DND-41 (cell line): ENCODE measurements at regions not wholly inside any gene's neighbourhood (a gene's known extent, or its start where the extent isn't known, plus 50 kb on each side); places are given as distances from the start of the nearest gene placed in this dataset.

Source experiments
- ATAC-seq: fragments of 200-7000 bp; cut with Tn5 transposase; 3 replicates; pipeline ENCODE4 v1.9.1; 2021; ENCODE audit warnings: low read depth; ENCODE audit not compliant: insufficient read depth
- DNase-seq: peaks from one replicate; pipeline ENCODE4 v3.0.0-alpha.2; 2020
- H2AFZ ChIP-seq: 2 replicates; pipeline ENCODE4 v1.6.0; 2012; ENCODE audit warnings: low read depth, low read length
- H3K27ac ChIP-seq: 2 replicates; pipeline ENCODE4 v1.5.1; 2012; ENCODE audit warnings: low read length, inconsistent platforms
- H3K27me3 ChIP-seq: fragments of 200-600 bp; sonication (generic); 2 replicates; pipeline ENCODE4 v1.6.0; 2012; ENCODE audit warnings: low read length, mild to moderate bottlenecking, inconsistent platforms; ENCODE audit not compliant: insufficient read depth, poor library complexity
- H3K36me3 ChIP-seq: 2 replicates; pipeline ENCODE4 v1.5.1; 2012; ENCODE audit warnings: low read length, inconsistent platforms; ENCODE audit not compliant: insufficient read depth
- H3K4me1 ChIP-seq: 2 replicates; pipeline ENCODE4 v1.5.1; 2012; ENCODE audit warnings: mild to moderate bottlenecking, low read length; ENCODE audit not compliant: insufficient read depth
- H3K4me2 ChIP-seq: 2 replicates; pipeline ENCODE4 v1.6.0; 2012; ENCODE audit warnings: mild to moderate bottlenecking, moderate library complexity, low read length, inconsistent platforms; ENCODE audit not compliant: insufficient read depth
- H3K4me3 ChIP-seq, 2 experiments: fragments of 200-600 bp in 1 of 2; shearing (Covaris generic) in 1 of 2; 2 replicates each; pipeline ENCODE4 v1.5.1; 2012 to 2016; ENCODE audit warnings: inconsistent platforms in 2 of 2, low read length in 2 of 2, mild to moderate bottlenecking in 2 of 2, low read depth in 1 of 2, moderate library complexity in 1 of 2
- H3K79me2 ChIP-seq: 2 replicates; pipeline ENCODE4 v1.6.0; 2012; ENCODE audit warnings: low read length, inconsistent platforms; ENCODE audit not compliant: insufficient read depth
- H3K9ac ChIP-seq: 2 replicates; pipeline ENCODE4 v1.6.0; 2012; ENCODE audit warnings: low read depth, mild to moderate bottlenecking, inconsistent platforms, low read length, moderate library complexity
- H3K9me3 ChIP-seq: 2 replicates; pipeline ENCODE4 v1.5.1; 2012; ENCODE audit warnings: low read length, moderate library complexity, mild to moderate bottlenecking, inconsistent platforms; ENCODE audit not compliant: insufficient read depth, severe bottlenecking
- H4K20me1 ChIP-seq: 2 replicates; pipeline ENCODE4 v1.6.0; 2012; ENCODE audit warnings: low read length; ENCODE audit not compliant: insufficient read depth
- EZH2 ChIP-seq: IDR thresholded peaks from 3 replicates; pipeline ENCODE4 v1.6.1; 2012; ENCODE audit warnings: borderline replicate concordance, low read depth, mild to moderate bottlenecking, moderate library complexity, low read length, inconsistent platforms; ENCODE audit not compliant: severe bottlenecking
- TF ChIP-seq, protein P1 (sequence below): IDR thresholded peaks from 2 replicates; pipeline ENCODE4 v1.5.1; 2012; ENCODE audit warnings: borderline replicate concordance, low read length, moderate library complexity, mild to moderate bottlenecking; ENCODE audit not compliant: poor library complexity, severe bottlenecking; ENCODE audit errors: extremely low read depth

- H3K27me3 ChIP-seq = no peaks in the 10 kb centered on the region
- H3K4me2 ChIP-seq = no peak overlapping the region
- no peaks in the 10 kb centered on the region for H3K36me3 ChIP-seq
- no peak overlapping the region for H3K9ac ChIP-seq
- no peaks in the 10 kb centered on the region for H3K9me3 ChIP-seq
- H2AFZ ChIP-seq = no peak overlapping the region
- no peak overlapping the region for H3K4me3 ChIP-seq
- no peaks in the 10 kb centered on the region for H3K4me1 ChIP-seq
- DNase-seq (no peak), ATAC-seq (no peak)
- H4K20me1 ChIP-seq = no peaks in the 10 kb centered on the region
- no peak overlapping the region for H3K27ac ChIP-seq
- no peaks in the 10 kb centered on the region for H3K79me2 ChIP-seq
- TF ChIP-seq, protein P1, sequence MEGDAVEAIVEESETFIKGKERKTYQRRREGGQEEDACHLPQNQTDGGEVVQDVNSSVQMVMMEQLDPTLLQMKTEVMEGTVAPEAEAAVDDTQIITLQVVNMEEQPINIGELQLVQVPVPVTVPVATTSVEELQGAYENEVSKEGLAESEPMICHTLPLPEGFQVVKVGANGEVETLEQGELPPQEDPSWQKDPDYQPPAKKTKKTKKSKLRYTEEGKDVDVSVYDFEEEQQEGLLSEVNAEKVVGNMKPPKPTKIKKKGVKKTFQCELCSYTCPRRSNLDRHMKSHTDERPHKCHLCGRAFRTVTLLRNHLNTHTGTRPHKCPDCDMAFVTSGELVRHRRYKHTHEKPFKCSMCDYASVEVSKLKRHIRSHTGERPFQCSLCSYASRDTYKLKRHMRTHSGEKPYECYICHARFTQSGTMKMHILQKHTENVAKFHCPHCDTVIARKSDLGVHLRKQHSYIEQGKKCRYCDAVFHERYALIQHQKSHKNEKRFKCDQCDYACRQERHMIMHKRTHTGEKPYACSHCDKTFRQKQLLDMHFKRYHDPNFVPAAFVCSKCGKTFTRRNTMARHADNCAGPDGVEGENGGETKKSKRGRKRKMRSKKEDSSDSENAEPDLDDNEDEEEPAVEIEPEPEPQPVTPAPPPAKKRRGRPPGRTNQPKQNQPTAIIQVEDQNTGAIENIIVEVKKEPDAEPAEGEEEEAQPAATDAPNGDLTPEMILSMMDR = no peak
- no peak for TF ChIP-seq EZH2
Observed at GRCh38 chr16:61596655-61597054, 439.6 kb downstream of the CDH8 start.

GRCh38 chr16:61595605-61596004 is 440.6 kb downstream of the CDH8 start:
- ATAC-seq (no peak), DNase-seq (no peak)
- Histone ChIP-seq H3K4me3 (no peak overlapping the region), H3K9me3 (no peaks in the 10 kb centered on the region), H3K27me3 (no peaks in the 10 kb centered on the region), H2AFZ (no peak overlapping the region), H4K20me1 (no peaks in the 10 kb centered on the region), H3K36me3 (no peaks in the 10 kb centered on the region), H3K9ac (no peak overlapping the region), H3K4me1 (no peaks in the 10 kb centered on the region), H3K27ac (no peak overlapping the region), H3K79me2 (no peaks in the 10 kb centered on the region), H3K4me2 (no peak overlapping the region)
- TF ChIP-seq EZH2 = no peak
- TF ChIP-seq, protein P1 = no peak

- ATAC-seq (no peak), DNase-seq (no peak)
- Histone ChIP-seq H3K4me2 (no peak overlapping the region), H3K27me3 (no peaks in the 10 kb centered on the region), H4K20me1 (no peaks in the 10 kb centered on the region), H2AFZ (no peak overlapping the region), H3K4me3 (no peak overlapping the region), H3K79me2 (no peaks in the 10 kb centered on the region), H3K36me3 (no peaks in the 10 kb centered on the region), H3K9ac (no peak overlapping the region), H3K9me3 (no peaks in the 10 kb centered on the region), H3K27ac (no peak overlapping the region), H3K4me1 (no peaks in the 10 kb centered on the region)
- TF ChIP-seq, protein P1 = no peak
- no peak for TF ChIP-seq EZH2
Observed at GRCh38 chr16:61590577-61590976, 445.7 kb downstream of the CDH8 start.

- Histone ChIP-seq H3K36me3 (no peaks in the 10 kb centered on the region), H3K4me1 (no peaks in the 10 kb centered on the region), H3K79me2 (no peaks in the 10 kb centered on the region), H3K9me3 (no peaks in the 10 kb centered on the region), H4K20me1 (no peaks in the 10 kb centered on the region), H3K27ac (no peak overlapping the region), H2AFZ (no peak overlapping the region), H3K9ac (no peak overlapping the region), H3K4me3 (no peak overlapping the region), H3K27me3 (no peaks in the 10 kb centered on the region), H3K4me2 (no peak overlapping the region)
- DNase-seq (no peak), ATAC-seq (no peak)
- TF ChIP-seq, protein P1 = no peak
- TF ChIP-seq EZH2 = no peak
Observed at GRCh38 chr16:61587526-61587925, 448.7 kb downstream of the CDH8 start.
